GM20431 (cell line): ENCODE measurements at regions not wholly inside any gene's neighbourhood (a gene's known extent, or its start where the extent isn't known, plus 50 kb on each side); places are given as distances from the start of the nearest gene placed in this dataset.

ENCODE experiments used
- in situ Hi-C: fragments of 300-500 bp; cut with MseI, MboI; formaldehyde crosslinking; loops from one replicate; pipeline ENCODE4 v1.15.0; 2020; ENCODE audit warnings: low sequenced_read_pairs; ENCODE audit not compliant: unreplicated experiment

DNA sequence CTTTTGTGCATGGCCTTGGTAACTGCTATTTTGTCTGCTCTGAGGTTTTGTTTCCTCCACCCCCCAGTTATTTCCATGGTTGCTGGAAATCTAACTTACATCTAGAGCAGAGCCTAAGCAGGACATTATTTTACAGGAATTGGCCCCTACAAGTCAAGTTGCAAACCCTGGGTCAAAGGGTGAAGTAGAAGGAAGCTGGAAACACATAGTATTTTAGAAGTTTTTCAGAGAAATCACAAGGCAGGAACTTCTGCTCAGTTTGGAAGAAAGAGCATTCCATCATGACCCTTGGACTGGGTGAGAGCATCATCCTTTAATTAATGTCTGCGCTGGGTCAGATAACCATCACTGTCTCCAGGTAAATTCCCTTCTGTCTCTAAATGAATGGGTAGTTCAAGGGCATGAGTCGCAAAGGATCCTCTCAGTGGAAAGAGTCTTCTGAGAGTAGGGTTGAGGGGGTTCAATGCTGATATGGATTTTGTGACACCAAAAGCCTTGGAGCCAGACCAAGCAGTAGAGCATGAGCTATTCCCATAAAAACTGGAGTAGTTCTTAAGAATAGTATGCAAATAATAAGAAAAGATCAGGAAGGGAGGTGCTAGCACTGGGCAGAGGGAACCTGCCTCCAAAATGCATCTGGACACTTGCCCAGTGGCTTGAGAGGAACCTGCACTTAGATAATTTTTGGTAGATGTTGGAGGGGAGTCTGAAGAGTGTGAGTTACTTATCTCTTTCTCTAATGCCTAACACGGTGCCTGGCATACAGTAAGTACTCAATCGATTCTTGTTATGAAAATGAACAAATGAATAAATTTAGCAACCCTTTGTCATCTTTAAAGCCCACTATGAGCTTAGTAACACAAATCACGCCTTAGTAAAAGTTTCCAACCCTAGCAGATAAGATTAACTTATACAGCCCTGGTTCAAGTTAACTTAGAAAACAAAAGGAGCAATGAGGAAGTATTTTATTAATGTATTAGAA is 160.6 kb upstream of the ADO start:
- in situ Hi-C loops: no loop called here

DNA sequence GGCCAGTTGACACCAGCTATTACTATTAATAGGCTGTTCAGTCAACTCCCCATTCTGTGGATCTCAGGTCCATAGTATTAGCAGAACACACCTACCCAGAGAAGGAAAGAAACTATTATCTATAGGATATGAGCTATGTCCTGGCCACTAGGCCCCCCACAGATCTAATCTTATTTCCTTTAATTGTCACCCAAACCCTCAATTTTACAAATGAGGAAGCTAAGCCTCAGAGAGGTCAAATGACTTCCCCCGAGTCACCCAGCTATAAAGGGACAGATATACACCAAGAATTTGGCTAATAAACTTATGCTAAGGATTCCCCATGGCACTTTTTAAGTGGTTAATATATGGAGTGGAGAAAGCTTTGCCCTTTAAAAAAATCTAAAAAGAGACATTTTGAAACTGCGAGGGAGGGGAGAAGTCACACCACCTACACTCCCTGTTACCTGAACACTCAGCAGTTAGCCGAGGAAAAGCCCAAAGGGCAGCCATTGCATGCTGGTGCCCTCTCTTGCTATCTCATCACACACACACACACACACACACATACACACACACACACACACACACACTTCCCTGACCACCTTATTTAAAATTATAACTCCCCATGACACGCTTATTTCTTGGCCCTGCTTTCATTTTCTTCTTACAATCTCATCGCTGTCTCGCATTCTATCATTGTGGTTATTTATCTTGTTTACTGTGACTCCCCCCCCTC is 157.0 kb upstream of the ADO start:
- in situ Hi-C loops: no loop called here

DNA sequence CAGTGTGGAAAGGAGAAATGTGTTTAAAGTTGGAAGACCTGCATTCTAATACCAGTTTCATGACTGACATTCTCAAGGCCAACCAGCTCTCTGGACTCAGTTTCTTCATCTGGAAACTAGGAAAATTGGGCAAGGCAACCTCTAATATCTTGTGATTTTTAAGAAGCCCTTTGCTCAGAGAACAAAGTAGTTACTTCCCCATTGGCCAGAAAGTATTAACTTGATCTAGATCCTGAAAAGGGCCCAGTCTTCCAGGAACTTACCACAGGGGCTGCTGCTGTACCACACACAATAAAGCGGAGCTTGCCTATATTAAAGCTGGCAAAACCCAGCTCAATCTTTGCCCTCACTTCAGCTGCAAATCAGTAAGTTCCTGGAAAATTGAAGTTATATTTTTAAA is 155.6 kb upstream of the ADO start:
- in situ Hi-C loops: no loop called here

DNA sequence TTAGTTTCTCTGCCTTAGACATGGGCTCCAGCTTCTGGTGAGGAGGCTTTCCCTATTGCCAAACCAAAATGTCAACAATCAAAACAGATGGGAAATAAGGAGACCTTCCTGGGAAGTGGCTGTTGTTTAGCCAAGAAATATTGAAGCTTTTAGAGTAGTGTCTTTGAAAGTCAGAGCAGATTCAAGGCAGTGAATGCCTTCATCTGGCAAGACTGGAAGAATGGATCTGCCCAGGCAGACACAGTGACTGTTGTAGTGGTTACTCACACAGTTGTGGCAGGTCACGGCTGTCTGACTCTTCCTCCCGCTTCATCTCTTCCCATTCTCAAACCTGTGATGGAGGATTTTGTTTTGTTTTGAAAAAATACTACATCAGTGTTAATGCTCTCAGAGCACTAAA is 154.1 kb upstream of the ADO start:
- in situ Hi-C loops: no loop called here

DNA sequence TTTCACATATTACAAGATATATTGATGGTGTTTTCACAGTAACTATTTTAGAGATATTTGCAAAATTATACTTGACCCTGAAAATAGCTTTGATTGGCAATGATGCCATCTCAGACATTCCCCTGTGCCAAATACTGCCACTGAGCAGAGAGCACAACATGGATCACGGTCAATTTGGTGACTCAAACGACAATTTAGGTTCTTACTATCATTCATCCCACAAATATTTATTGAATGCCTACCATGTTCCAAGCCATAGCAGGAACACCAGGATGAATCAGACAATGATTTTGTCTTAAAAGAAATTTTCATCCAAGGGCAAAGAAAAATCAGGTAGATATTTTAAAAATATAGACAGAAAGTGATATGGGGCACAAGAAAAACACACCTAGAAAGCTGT is 153.2 kb upstream of the ADO start:
- in situ Hi-C loops: no loop called here

DNA sequence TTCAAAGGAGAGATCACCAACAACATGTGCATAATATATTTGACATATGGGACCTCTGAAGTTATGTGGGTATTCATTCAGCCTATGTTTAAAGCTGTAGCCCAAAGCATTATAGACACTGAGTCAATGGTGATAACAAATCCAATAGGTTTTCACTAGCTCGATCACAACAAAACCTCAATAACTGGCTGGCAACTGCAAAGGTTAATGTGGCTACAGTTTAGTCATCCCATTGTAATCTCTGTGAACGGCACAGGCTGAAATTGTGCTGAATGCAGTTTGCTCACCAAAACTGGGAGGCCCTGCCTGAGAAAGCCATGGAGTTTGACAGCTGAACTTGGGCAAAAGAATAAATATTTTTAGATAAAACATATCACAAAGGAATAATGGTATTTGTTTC is 152.4 kb upstream of the ADO start:
- in situ Hi-C loops: no loop called here

DNA sequence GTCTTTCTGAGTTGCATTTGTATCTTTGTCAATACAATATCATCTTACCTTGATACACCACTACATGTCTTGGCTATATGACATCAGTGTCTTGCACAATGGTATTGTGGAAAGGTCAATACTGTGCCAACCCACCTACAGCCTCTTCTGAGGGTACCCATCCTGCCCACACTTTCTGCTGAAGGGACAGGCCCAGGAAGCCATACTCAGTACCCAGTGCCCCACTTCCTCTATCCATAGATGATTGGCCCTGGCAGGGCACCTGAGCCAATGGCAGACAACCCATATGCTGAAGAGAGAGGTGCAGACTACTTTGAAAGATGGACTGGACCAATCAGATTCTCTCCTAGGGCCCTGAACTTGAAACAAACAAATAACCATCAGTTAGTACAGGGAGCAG is 152.0 kb upstream of the ADO start:
- in situ Hi-C loops: no loop called here

DNA sequence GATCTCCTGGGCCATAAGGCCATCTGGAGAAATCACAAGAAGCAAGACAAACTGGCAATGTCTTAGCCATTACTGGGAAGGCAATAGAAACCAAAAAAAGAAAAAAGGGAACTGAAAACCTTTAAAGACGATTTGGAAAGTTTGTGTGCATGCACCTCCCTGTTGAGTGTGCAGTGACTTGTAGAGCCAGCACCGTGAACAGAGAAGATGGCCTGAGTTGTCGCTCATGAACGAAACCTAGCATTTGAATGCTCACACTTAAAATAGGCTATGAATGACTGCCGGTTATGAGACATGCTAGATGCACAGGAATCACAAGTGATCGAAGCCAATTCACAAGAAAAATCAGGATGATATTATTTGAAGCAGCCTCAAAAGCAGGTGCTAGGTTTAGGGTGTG is 151.3 kb upstream of the ADO start:
- in situ Hi-C loops: no loop called here

DNA sequence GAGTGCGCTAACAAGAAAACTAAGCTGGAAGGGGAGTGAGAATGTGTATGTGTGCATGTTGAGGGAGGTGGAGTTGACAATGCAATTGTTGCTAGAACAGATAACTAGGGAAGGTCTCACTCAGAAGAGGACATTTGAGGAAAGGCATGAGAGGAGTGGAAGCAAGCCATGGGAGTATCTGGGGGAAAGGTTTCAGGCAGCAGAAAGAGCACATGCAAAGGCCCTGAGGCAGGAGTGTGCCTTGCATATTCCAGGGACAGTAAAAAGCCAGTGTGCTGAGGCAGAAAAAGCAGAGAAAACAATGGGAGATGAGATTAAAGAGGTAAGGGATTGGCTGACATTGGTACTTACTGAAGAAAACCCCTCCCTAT is 149.6 kb upstream of the ADO start:
- in situ Hi-C loops: no loop called here

DNA sequence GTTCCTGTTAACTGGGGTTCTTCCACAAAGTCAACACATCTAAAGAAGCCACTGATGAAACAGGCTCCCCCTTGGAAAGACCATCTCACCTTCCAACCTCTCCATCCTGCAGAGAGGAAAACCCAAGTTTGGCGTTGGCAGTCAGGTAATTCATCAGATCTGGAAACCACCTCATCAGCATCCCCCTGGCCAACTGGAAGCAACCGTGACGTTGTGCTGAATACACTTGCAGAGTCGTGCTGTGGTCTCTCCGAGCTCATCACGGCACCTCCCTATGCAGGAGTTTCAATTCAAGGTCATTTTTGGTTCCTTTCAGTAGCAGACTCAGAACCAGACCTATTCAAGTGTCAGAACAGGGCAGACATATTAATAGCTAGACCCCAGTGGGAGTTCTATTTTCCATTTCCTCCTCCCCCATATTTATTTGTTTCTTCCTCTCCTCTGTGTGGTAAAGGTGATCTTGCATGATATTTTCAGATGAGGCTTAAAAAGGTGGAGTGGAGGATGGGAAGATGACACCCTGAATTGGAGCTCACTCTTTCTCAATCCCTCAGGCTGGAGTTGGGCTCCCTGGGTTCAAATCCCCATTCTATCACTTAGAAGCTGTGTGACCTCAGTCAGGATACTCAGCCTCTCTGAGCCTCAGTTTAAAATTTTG is 149.1 kb upstream of the ADO start:
- in situ Hi-C loops: no loop called here

DNA sequence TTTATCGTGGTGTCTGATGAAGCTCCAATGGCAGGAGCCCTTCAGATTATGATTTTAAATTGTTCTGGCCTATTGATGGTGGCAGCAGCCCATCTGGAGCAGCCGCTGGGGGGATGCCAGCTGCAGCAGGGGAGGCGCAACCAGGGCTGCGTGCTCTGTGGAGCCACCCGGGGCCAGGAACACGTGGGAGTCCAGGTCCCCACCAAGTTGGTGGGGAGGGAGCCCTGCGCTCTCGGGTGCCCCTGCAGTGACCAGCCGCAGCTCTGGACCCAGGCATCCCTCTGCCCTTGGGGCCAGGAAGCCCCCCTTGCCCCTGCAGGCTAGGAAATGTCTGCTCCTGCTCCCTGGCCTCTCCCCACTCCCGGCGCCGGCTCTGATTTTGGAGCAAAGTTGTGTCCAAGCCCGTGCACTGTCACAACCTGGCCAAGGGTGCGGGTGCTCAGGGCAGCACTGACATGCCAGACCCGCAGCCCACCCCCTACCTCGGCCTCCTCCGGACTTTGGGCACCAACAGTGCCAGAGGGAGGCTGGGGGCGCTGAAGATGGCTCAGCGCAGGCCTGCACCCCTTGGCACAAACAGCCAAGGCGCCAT is 147.2 kb upstream of the ADO start:
- in situ Hi-C loops: no loop called here

DNA sequence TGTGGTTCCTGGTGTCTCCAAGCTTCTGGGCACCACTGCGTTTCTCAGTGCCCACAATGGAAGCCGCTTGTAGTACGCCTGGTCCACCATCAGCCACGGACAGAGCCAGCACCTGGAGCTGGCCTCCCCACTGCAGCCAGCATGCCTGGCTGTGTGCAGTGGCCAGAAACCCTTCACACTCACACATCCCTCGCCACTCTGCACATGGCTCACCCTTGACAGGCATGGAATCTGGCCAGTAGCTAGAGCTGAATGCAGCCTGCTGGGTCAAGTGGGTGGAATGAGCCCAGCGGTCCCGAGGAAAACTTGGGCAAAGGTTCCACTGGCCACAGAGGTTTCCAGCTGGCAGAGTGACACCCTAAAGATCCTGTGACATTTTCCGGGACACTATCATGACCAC is 146.0 kb upstream of the ADO start:
- in situ Hi-C loops: no loop called here

DNA sequence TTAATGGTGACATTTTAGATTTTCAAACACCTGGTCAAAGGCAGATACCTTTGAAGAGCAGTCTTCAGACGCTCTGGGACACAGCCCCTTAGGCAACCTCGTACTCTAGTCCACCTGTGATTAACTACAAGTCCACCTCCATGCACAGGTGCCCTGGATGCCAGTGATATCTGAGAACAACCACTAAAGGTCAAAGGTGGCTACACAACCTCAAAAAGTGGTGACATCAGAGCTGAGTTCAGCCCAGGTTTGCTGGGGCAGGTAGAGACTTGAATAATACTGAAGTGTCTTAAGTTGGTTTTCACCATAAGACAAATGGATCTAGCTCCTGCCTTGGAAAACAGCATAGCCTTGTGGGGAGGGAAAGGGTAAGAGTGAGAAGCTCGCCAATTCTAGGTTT is 143.4 kb upstream of the ADO start:
- in situ Hi-C loops: no loop called here

DNA sequence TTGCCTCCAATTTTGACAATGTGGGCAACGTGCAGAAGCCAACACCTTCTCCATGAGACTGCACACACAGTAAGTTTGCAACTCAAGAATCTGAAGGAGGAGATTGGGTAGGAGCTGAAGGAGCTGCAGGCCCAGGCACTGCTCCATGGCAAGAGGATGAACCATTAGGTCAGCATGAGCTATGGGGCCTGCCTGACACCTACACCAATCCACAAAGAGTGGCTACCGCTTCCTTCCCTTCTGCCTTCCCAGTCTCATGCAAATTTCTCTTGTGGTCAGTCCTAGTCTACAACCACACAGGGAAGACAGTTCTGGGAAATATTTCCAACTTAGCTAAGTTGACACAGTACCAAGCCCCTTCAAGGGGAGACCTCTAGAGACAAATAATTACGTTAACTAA is 142.0 kb upstream of the ADO start:
- in situ Hi-C loops: no loop called here

DNA sequence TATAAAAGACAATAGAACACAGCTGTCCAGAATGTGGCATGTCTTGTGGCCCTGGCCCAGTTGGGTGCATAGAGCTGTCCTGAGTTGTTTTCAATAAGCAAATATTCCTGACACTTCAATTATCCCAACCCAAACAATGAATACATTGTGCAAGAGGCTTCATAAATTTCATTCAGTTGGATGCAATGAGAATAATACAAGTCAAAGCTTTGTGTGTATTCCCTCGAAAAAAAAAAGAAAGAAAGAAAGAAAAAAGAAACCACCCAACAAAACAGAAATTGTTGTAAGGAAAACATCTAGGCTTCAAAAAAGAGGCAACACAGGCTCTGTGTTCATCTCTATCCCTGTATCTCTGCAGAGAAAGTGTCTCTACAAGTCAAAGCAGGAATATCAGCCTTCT is 138.7 kb upstream of the ADO start:
- in situ Hi-C loops: no loop called here

DNA sequence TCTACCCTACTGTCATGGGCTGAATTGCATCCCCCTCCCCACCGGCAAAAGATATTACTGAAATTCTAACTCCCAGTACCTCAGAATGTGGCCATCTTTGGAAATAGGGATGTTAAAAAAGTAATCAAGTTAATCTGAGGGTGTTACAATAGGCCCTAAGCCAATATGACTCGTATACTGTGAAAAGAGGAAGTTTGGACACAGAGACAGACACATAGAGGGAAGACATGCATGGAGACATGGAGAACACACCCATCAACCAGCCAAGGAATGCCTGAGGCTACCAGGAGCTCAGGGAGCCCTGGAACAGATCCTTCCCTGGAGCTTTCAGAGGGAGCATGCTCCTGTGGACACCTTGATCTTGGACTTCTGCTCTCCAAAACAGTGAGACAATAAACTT is 138.2 kb upstream of the ADO start:
- in situ Hi-C loops: no loop called here

DNA sequence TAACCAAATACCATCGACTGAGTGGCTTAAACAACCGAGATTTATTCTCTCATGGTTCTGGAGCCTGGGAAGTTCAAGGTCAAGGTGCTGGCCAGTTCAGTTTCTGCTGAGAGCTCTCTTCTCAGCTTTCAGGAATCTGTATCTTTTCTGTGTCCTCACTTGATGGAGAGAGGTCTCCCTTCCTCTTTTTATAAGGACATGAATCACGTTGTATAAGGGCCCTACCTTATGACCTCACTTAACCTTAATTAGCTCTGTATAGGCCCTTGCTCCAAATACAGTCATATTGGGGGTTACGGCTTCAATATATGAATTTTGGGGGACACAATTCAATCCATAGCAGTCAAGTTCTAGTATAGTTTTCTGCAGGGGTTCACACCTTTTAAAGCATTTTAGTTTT is 135.2 kb upstream of the ADO start:
- in situ Hi-C loops: no loop called here

DNA sequence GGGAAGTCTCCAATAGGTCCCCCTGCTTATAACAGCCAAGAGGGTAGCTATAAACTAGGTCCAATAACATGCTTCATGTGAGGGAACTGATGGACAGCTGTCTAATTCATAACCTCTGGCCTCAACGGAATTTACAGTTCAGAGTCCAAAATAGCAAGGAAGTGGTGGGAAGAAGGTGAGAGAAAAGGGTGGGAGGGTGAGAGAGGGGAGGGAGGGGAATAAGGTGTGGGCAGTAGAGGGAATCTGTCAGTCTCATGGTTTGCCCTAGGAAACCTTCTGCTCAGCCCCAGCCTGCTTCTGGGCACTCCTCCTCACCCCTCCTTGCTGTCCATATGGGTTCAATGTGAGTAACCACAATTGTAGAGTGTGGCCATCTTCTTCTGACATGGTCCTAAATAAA is 133.4 kb upstream of the ADO start:
- in situ Hi-C loops: no loop called here

DNA sequence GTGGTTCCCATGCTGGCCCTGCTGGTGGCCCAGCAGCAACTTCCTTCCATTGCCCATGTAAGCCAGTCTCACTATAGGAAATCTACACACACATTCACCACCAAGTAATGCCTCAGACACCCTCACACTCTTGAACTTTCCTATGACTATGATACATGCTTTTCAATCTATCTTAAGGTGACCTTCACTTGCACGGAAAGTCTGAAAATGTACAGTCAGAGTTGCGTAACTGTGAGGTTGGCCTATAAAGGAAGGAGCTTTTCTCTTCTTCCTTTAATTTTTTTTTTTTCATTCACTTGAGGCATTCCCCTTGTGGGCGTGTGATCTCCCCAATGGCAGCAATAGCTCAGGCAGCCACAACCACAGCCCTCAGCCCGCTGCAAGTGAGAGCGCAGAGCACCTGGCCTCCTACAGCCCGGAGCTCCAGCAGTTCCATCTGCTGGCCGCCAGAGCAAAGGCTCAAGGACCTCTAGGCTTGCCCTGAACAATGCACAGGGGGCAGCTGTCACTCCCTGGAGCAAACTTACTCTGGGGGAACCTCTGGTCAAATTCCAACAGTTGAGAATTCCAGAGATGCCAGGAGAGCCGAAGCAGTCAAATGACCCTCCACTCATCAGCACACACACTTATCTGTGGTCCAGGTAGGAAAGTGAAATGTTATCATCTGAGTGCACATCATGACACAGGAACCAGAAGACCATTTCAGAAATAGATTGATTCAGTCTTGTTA is 123.1 kb upstream of the ADO start:
- in situ Hi-C loops: no loop called here

DNA sequence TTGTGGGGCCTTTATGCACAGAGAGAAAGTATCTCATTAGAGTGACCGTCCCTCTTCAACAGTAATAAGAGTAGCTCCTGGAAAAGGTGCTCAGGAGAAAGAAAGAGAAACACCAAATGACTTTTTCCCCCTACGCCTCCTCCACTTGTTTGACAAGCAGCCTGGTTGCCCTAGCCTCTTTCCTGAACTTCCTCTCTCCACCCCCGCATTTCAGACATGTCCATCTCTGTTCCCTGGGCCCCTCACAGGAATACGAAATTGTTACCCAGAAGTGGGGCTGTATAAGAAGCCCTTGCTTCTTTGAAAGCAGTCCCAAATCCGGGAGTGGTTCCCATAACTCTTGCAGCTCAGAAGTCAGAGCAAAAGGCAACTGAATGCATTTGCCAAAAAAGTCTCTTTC is 119.6 kb upstream of the ADO start:
- in situ Hi-C loops: no loop called here
